ENCODE measurements at regions not wholly inside any gene's neighbourhood (a gene's known extent, or its start where the extent isn't known, plus 50 kb on each side); places are given as distances from the start of the nearest gene placed in this dataset.
"Not testable (repeated sequence)": the region's sequence is repeated elsewhere in the genome, so short reads cannot be mapped to it uniquely, and the experiment has no call there.

DNA sequence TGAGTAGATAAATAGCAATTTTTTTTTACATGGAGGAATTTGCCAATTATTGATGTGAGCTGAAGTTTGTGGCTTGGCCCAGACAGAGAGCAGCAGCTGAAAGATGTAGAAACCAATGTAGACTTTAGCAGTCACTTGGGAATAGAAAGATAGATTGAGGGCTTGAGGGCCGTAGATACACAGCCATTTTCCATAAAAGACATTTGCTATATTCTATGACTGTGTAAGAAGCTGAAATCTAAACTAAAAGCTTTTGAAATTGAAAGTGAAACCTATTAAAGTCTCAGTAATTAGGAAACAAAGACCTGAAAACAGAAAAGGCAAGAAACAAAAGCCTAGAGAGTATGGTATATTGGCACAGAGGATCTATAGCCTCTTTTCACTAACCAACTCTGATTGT, 332.7 kb downstream of the CENPW start:
- DNase-seq: no peak
- H3K4me1 Mint-ChIP-seq: no peaks in the 10 kb centered on the region
- H3K27ac Mint-ChIP-seq: no peak overlapping the region
- peaks cover 0 to 12% (median 2%) of the 10 kb centered on the region in 7 donors for H3K9me3 Mint-ChIP-seq
- H3K36me3 Mint-ChIP-seq: no peaks in the 10 kb centered on the region
- ATAC-seq (ENCODE audit: low read depth in 2 of 2): no peak
- no peak overlapping the region for H3K4me3 Mint-ChIP-seq
- H3K27me3 Mint-ChIP-seq: no peaks in the 10 kb centered on the region

DNA sequence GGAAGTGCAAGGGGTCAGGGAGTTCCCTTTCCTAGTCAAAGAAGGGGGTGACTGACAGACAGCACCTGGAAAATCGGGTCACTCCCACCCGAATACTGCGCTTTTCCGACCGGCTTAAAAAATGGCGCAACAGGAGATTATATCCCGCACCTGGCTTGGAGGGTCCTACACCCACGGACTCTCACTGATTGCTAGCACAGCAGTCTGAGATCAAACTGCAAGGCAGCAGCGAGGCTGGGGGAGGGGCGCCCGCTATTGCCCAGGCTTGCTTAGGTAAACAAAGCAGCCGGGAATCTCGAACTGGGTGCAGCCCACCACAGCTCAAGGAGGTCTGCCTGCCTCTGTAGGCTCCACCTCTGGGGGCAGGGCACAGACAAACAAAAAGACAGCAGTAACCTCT, 333.8 kb downstream of the CENPW start:
- H3K4me1 Mint-ChIP-seq; H3K36me3 Mint-ChIP-seq; DNase-seq; H3K4me3 Mint-ChIP-seq; H3K27me3 Mint-ChIP-seq; ATAC-seq (ENCODE audit: low read depth in 2 of 2); H3K27ac Mint-ChIP-seq: not testable (repeated sequence)
- H3K9me3 Mint-ChIP-seq: peaks cover 0 to 12% (median 2%) of the 10 kb centered on the region in 7 donors

DNA sequence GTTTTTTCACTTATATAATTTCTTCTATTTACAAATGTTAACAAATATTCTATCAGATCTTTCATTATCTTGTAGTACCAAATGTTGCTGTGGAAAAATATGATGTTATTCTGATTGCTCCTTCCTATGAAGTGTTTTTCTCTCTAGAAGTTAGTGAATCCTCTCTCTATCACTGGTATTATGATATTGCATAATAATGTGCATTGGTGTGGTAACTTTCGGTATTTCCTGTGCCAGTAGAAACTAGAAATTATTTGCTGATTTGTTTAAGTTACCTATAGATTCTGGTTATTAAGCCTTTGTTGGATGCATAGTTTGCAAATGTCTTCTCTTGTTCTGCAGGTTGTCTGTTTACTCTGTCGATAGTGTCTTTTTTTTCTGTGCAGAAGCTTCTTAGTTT, 342.5 kb downstream of the CENPW start:
- H3K4me3 Mint-ChIP-seq: no peak overlapping the region
- H3K27me3 Mint-ChIP-seq: no peaks in the 10 kb centered on the region
- peaks cover 0 to 13% (median 5%) of the 10 kb centered on the region in 7 donors for H3K9me3 Mint-ChIP-seq
- H3K36me3 Mint-ChIP-seq: no peaks in the 10 kb centered on the region
- no peaks in the 10 kb centered on the region for H3K4me1 Mint-ChIP-seq
- ATAC-seq (ENCODE audit: low read depth in 2 of 2): no peak
- H3K27ac Mint-ChIP-seq: no peak overlapping the region
- no peak for DNase-seq

DNA sequence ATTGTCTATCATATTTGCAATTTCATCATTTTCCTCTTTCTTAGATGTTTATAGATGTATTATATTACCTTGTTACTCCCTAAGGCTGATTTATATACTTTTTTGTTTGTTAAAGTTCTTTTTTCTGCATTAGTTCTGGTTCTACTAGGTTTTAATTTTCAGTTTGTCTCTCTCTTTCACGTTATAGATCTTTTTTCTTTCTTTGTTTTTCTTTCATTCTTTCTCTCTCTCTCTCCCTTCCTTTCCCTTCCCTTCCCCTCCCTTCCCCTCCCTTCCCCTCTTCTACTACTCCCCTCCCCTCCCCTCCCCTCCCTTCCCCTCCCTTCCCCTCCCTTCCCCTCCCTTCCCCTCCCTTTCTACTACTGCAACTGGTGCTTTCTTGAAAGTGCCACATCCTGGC, 345.3 kb downstream of the CENPW start:
- Mint-ChIP-seq H3K4me1 (no peaks in the 10 kb centered on the region), H3K27ac (no peak overlapping the region), H3K36me3 (no peaks in the 10 kb centered on the region), H3K27me3 (no peaks in the 10 kb centered on the region), H3K9me3 (peaks cover 0 to 24% (median 10%) of the 10 kb centered on the region in 7 donors), H3K4me3 (no peak overlapping the region)
- DNase-seq (no peak), ATAC-seq (ENCODE audit: low read depth in 2 of 2) (no peak)

DNA sequence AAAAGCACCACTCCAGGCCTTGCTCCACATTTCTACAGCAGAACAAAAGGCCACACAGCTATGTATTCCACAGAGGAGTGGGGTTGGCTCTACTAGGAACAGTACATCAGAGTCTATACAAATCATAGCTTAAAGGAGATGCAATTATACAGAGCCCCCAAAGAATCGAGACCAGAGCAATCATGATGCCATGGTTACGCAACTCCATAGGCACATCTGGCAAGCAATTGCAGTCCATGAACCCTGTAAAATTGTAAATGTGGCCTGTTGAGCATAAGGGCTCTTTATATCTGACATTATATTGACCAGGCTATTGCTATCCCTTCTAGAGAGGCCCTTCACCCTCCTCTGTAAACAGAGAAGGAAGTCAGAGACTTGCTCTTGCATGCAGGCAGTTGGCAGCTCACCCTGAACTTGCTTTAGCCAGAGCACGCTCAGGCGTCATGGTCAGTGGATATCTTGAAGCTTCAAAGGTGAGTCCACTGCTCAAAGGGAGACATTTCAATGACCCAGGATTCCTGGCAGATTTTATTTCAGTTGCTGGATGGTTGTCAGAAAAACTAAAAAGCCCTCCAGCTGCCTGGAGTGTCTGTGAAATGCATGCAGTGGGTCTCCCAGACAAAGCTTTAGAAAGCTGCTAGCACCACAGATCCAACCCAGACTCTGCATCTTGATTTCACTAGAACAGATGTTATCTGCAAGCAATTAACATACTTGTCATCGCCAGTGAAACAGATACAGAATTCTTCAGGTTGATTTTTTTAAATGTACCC, 357.2 kb downstream of the CENPW start:
- Mint-ChIP-seq H3K9me3 (peaks cover 0 to 11% (median 1%) of the 10 kb centered on the region in 7 donors), H3K4me3 (no peak overlapping the region), H3K27me3 (no peaks in the 10 kb centered on the region), H3K4me1 (no peaks in the 10 kb centered on the region), H3K27ac (no peak overlapping the region), H3K36me3 (no peaks in the 10 kb centered on the region)
- ATAC-seq (ENCODE audit: low read depth in 2 of 2) (no peak), DNase-seq (no peak)

DNA sequence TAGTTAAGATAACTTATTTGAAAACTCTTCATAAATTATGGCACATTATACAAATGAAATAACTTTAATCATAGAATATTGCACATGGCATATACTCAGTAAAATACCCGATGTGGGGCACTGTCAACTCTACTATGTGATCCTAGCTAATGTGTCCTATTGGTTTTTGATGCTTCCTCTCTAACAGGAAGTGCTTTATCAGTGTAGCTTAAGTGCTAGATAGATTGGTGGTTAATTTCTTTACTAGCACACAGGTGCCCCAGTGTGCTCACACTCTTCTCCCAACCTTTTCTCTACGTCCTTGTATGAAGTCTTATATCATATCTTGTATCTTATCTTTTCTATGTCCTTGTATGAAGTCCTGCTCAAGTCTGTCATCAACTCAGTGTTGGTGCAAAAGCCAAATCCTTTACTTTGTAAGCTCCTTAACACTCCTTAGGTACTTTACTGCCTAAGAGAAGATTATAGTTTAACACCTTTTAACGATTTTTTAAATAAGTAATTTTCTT, 358.9 kb downstream of the CENPW start:
- H3K27me3 Mint-ChIP-seq: no peaks in the 10 kb centered on the region
- no peaks in the 10 kb centered on the region for H3K36me3 Mint-ChIP-seq
- DNase-seq: no peak
- H3K4me1 Mint-ChIP-seq: no peaks in the 10 kb centered on the region
- H3K9me3 Mint-ChIP-seq: peaks cover 0 to 3% (median 0%) of the 10 kb centered on the region in 7 donors
- no peak for ATAC-seq (ENCODE audit: low read depth in 2 of 2)
- H3K27ac Mint-ChIP-seq: no peak overlapping the region
- no peak overlapping the region for H3K4me3 Mint-ChIP-seq

DNA sequence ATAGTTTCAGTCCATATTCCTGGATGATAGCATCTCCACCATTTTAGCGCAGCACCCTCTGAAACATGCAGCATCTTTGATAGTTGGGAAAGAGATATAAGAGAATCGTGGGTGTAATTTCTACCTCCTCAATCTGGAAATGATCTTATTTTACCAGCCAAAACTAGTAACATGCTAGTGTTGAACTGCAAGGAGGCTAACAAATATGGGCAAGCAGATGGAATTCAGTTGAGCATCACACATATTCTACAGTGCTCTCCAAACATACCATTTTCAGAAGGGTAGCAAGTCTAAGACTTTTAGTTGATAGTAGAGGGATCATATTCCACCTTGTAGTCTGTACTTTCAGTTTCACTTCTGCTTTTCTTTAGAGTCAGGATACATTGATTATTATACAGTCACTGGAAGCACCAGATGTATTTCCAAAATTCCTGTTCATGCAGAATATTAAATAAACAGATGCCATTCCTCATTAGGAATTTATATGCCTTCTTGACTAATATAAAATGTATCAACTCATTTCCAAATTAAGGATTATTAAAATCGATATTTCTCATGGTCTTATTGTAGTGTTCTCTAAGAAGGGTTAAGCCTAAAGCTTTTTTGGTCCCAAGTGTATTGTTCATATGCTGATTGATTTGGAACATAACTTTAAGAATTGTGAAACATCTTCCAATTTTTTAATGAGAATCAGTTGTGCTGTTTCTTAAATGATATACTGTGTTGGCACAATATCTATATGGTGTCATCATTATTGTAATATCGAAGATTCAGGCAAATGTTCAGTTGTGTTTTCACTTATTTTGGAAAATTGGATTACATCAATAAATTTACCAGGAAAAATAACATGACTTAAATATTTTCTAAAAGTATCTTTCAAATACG, 362.0 kb downstream of the CENPW start:
- no peak for ATAC-seq (ENCODE audit: low read depth in 2 of 2)
- Mint-ChIP-seq H3K4me1 (no peaks in the 10 kb centered on the region), H3K27me3 (no peaks in the 10 kb centered on the region), H3K4me3 (no peak overlapping the region), H3K27ac (no peak overlapping the region), H3K9me3 (no peaks in the 10 kb centered on the region), H3K36me3 (no peaks in the 10 kb centered on the region)
- no peak for DNase-seq

DNA sequence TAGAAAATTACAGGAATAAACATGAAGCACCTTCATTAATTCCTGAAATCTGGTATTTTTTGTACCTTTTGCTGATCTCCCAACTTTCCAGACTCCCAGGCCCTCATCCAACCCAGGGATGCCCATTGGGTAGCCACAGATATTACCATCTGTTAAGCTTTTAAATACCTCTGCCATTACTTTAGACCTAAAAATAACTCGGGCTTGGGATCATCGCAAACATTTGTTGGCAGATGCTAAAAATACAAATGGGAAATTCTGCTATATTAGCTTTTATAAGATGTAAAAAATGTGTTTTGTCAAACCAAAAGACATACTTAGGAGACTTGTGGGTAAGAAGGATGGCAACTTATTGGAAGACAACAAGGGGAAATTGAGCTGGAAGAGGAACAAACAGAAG, 376.1 kb downstream of the CENPW start:
- Mint-ChIP-seq H3K36me3 (no peaks in the 10 kb centered on the region), H3K27me3 (no peaks in the 10 kb centered on the region), H3K4me1 (no peaks in the 10 kb centered on the region), H3K27ac (no peak overlapping the region), H3K4me3 (no peak overlapping the region), H3K9me3 (peaks cover 0 to 2% (median 0%) of the 10 kb centered on the region in 7 donors)
- ATAC-seq (ENCODE audit: low read depth in 2 of 2): no peak
- no peak for DNase-seq

DNA sequence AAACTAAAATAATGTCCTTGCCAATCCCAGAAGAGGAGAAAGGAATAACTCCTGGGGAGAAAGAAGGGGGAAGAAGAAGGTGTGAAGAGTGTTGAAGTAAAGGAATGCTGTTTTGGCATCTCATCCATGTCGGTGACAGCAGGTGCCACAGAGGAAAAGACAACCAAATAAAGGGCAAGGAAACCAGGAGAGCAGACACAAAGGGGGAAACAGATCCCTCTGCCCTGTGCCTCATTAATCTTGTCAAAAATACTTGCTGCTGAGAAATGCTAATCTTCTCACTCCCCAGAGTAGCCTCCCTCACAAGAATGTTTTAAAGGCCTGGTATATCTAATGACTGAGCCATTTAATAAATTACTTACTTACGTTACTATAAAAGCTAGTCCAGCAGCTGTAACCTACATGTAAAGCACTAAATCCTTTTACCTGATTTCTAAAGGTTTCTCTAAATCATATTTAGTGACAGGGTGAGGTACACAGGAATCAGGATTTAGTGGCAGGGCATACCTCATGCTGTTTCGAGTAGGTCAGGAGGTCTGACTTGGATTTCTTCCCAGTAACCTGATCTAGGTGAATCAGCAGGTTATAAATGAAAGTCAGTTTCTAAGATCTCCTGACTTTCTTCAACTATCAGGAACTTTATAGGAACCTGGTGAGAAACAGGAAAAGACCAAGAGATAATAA, 377.1 kb downstream of the CENPW start:
- Mint-ChIP-seq H3K9me3 (peaks cover 0 to 2% (median 0%) of the 10 kb centered on the region in 7 donors), H3K4me1 (no peaks in the 10 kb centered on the region), H3K27me3 (no peaks in the 10 kb centered on the region), H3K36me3 (no peaks in the 10 kb centered on the region), H3K4me3 (no peak overlapping the region), H3K27ac (no peak overlapping the region)
- DNase-seq (no peak), ATAC-seq (ENCODE audit: low read depth in 2 of 2) (no peak)

DNA sequence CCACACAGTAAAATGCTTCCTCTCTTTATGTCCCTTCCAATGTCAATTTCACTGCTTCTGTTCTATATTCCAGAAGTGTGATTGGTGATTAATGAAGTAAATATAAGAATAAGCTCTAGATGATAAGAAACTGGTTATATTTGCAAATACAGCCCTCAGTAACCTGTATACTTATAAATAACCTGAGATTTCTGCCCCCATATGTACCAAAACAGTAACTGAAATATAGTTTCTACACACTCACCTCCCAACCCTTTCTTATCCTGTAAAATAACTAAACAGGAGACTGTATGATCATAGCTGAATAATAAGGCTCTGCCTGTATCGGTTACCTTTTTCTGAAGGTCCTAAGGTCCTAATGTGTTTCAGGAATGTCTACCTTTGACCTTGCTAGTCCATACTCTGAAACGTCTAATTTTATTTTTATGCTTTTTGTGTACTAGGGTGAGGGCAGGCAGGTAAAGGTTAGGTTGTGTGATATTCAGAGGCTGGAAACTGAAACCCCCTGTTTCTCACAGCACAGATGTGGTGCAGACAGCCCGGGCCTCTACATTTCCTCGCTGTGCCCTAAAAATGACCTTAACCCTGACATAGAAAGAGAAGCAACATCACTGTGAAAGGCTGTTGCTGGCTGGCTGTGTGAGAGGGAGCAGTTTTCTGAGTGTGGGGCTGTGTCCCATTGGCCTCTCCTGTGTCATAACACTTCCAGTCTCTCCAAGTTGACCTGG, 378.8 kb downstream of the CENPW start:
- peaks cover 0 to 5% (median 0%) of the 10 kb centered on the region in 7 donors for H3K9me3 Mint-ChIP-seq
- ATAC-seq (ENCODE audit: low read depth in 2 of 2): no peak
- no peak overlapping the region for H3K4me3 Mint-ChIP-seq
- no peaks in the 10 kb centered on the region for H3K36me3 Mint-ChIP-seq
- no peaks in the 10 kb centered on the region for H3K4me1 Mint-ChIP-seq
- no peak overlapping the region for H3K27ac Mint-ChIP-seq
- DNase-seq: no peak
- no peaks in the 10 kb centered on the region for H3K27me3 Mint-ChIP-seq

DNA sequence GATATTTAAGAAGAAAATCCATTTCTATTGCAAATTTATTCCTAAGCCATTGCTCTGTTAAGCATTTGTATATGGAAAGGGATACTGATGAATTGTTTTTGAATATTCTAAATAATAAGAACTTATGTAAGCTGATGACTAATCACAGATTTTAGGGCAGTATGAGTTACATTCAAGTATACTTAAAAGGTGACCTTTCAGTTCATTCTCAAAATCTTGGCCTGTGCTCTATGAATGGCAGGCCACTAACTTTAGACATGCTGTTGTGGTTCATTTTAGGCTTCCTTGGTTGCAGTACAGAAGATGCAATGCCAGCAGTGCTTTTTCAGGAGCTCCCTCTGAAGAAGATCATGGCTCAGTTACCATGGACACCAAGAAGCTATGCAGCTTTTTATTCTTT, 380.4 kb downstream of the CENPW start:
- peaks cover 0 to 5% (median 0%) of the 10 kb centered on the region in 7 donors for H3K9me3 Mint-ChIP-seq
- H3K27me3 Mint-ChIP-seq: no peaks in the 10 kb centered on the region
- H3K36me3 Mint-ChIP-seq: no peaks in the 10 kb centered on the region
- H3K27ac Mint-ChIP-seq: no peak overlapping the region
- DNase-seq: no peak
- H3K4me1 Mint-ChIP-seq: no peaks in the 10 kb centered on the region
- no peak for ATAC-seq (ENCODE audit: low read depth in 2 of 2)
- no peak overlapping the region for H3K4me3 Mint-ChIP-seq

DNA sequence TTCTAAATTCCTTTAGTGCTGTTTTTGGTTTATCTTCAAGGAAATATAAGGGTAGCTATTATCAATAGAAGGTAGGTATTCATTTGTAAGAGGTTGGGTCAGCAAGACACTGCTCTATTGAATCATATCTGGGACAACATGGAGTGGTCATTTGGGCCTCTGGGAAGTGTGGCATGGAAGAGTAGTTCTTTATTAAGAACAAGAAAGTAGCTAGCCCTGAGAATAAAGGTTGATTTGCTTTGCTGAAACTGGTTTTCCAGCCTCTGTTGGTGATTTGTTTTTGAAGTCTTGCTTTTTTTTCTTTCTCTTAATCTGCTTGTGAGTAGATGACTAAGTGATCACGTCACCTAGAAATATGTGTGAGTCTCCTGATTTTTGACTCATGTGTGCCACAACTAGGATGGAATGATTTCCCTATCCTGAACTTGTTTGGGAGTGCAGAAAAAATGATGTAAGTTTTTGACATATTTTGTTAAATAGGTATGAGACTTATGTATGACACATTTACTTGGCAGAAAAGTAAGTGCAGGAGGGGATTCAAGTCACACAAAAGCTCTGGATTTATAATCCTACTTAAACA, 381.8 kb downstream of the CENPW start:
- no peaks in the 10 kb centered on the region for H3K36me3 Mint-ChIP-seq
- DNase-seq: no peak
- peaks cover 0 to 6% (median 0%) of the 10 kb centered on the region in 7 donors for H3K9me3 Mint-ChIP-seq
- H3K4me3 Mint-ChIP-seq: no peak overlapping the region
- no peaks in the 10 kb centered on the region for H3K27me3 Mint-ChIP-seq
- no peak for ATAC-seq (ENCODE audit: low read depth in 2 of 2)
- no peaks in the 10 kb centered on the region for H3K4me1 Mint-ChIP-seq
- no peak overlapping the region for H3K27ac Mint-ChIP-seq

DNA sequence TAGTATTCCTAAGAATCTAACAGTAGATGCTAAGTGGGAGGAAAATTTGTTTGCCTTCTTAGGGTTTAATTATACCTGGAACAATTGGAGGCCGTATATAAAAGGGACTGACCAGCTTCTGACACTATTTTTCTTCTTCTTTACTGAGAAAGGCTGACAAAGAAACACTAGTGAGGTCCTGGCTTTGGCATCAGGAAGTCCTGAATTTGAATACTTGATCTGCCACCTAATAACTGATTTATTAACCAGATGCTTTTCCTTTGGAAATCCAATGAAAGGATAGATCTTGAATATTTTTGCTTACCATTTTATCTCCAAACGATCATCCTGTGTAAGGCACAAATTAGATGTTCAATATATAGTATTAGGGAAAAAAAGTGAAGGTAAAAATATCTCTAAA, 382.5 kb downstream of the CENPW start:
- Mint-ChIP-seq H3K27ac (no peak overlapping the region), H3K27me3 (no peaks in the 10 kb centered on the region), H3K36me3 (no peaks in the 10 kb centered on the region), H3K4me1 (no peaks in the 10 kb centered on the region), H3K4me3 (no peak overlapping the region), H3K9me3 (peaks cover 0 to 8% (median 2%) of the 10 kb centered on the region in 7 donors)
- no peak for ATAC-seq (ENCODE audit: low read depth in 2 of 2)
- no peak for DNase-seq
